GM23338 (cell line): ENCODE measurements at regions not wholly inside any gene's neighbourhood (a gene's known extent, or its start where the extent isn't known, plus 50 kb on each side); places are given as distances from the start of the nearest gene placed in this dataset.

Source experiments
- ATAC-seq: fragments of 200-7000 bp; cut with Tn5 transposase; 3 replicates; pipeline ENCODE4 v1.9.1; 2020
- DNase-seq: peaks from one replicate; pipeline ENCODE4 v3.0.0-alpha.2; 2015; ENCODE audit warnings: low spot score
- H2AFZ ChIP-seq: fragments of 200-600 bp; sonication (generic); 2 replicates; pipeline ENCODE4 v1.8.0; 2016; ENCODE audit warnings: antibody characterized with exemption, mild to moderate bottlenecking, moderate library complexity
- H3F3A ChIP-seq: fragments of 200-600 bp; sonication (generic); replicated peaks from 2 replicates; pipeline ENCODE4 v1.8.0; 2017; ENCODE audit warnings: antibody characterized with exemption, mixed run types, low read depth
- H3K27ac ChIP-seq: fragments of 200-600 bp; sonication (generic); 2 replicates; pipeline ENCODE4 v1.6.1; 2016; ENCODE audit warnings: low read depth
- H3K27me3 ChIP-seq: fragments of 200-600 bp; sonication (generic); 2 replicates; pipeline ENCODE4 v1.8.0; 2016; ENCODE audit warnings: mild to moderate bottlenecking, mixed run types, moderate library complexity; ENCODE audit not compliant: insufficient read depth
- H3K36me3 ChIP-seq: fragments of 200-600 bp; sonication (generic); 2 replicates; pipeline ENCODE4 v1.8.0; 2016; ENCODE audit warnings: mild to moderate bottlenecking; ENCODE audit not compliant: insufficient read depth
- H3K4me1 ChIP-seq: fragments of 200-600 bp; sonication (generic); 2 replicates; pipeline ENCODE4 v1.8.0; 2016; ENCODE audit warnings: mild to moderate bottlenecking, moderate library complexity; ENCODE audit not compliant: insufficient read depth
- H3K4me2 ChIP-seq: fragments of 200-600 bp; sonication (generic); 2 replicates; pipeline ENCODE4 v1.7.1; 2017; ENCODE audit warnings: mixed run types
- H3K4me3 ChIP-seq: fragments of 200-600 bp; sonication (generic); 2 replicates; pipeline ENCODE4 v1.6.1; 2016; ENCODE audit warnings: mixed run types
- H3K79me2 ChIP-seq: fragments of 200-600 bp; sonication (generic); replicated peaks from 2 replicates; pipeline ENCODE4 v1.8.0; 2017; ENCODE audit warnings: mild to moderate bottlenecking; ENCODE audit not compliant: insufficient read depth
- H3K9me2 ChIP-seq: fragments of 200-600 bp; sonication (generic); 2 replicates; pipeline ENCODE4 v1.8.0; 2017; ENCODE audit not compliant: insufficient read depth
- H4K20me1 ChIP-seq: fragments of 200-600 bp; sonication (generic); replicated peaks from 2 replicates; pipeline ENCODE4 v1.8.0; 2017; ENCODE audit warnings: mild to moderate bottlenecking; ENCODE audit not compliant: insufficient read depth
- H3K27ac Mint-ChIP-seq: 2 replicates; pipeline ENCODE4 v1.8.0; 2020; ENCODE audit warnings: inconsistent platforms, mild to moderate bottlenecking, moderate library complexity, mixed read lengths
- H3K27me3 Mint-ChIP-seq: 3 replicates; pipeline ENCODE4 v1.8.0; 2022; ENCODE audit warnings: low read depth, mild to moderate bottlenecking, moderate library complexity, mixed read lengths, inconsistent platforms; ENCODE audit not compliant: insufficient read depth, poor library complexity
- H3K36me3 Mint-ChIP-seq: 3 replicates; pipeline ENCODE4 v1.8.0; 2021; ENCODE audit warnings: low read depth, mild to moderate bottlenecking, inconsistent platforms, moderate library complexity, mixed read lengths
- H3K4me1 Mint-ChIP-seq: 3 replicates; pipeline ENCODE4 v1.8.0; 2020; ENCODE audit warnings: mild to moderate bottlenecking, inconsistent platforms, mixed read lengths
- H3K4me3 Mint-ChIP-seq: 3 replicates; pipeline ENCODE4 v1.8.0; 2021; ENCODE audit warnings: moderate library complexity, mild to moderate bottlenecking, inconsistent platforms, mixed read lengths
- H3K9me3 Mint-ChIP-seq: 3 replicates; pipeline ENCODE4 v1.8.0; 2020; ENCODE audit warnings: moderate library complexity, mild to moderate bottlenecking, inconsistent platforms, mixed read lengths
- CREB1 ChIP-seq: fragments of 250-450 bp; sonication (Bioruptor Pico); IDR thresholded peaks from 2 replicates; pipeline ENCODE4 v1.5.0; 2020; ENCODE audit warnings: low read depth, mild to moderate bottlenecking, moderate library complexity
- CTCF ChIP-seq, 2 experiments: fragments of 200-600 bp in 1 of 2; sonication (generic) in 1 of 2; conservative IDR thresholded peaks; 2 replicates each; pipeline versions ENCODE4 v1.5.1 to v1.6.1; 2016 to 2017; ENCODE audit warnings: antibody characterized with exemption in 2 of 2, low read depth in 2 of 2, mild to moderate bottlenecking in 2 of 2, moderate library complexity in 1 of 2
- EZH2 ChIP-seq: fragments of 200-600 bp; sonication (generic); IDR thresholded peaks from one replicate; pipeline ENCODE4 v1.8.0; 2017; ENCODE audit warnings: antibody characterized with exemption, mild to moderate bottlenecking, low read depth; ENCODE audit not compliant: unreplicated experiment
- EZH2phosphoT487 ChIP-seq: fragments of 200-600 bp; sonication (generic); IDR thresholded peaks from one replicate; pipeline ENCODE4 v1.8.1; 2018; ENCODE audit warnings: antibody characterized with exemption; ENCODE audit not compliant: unreplicated experiment
- JUNB ChIP-seq: IDR thresholded peaks from one replicate; pipeline ENCODE4 v1.6.1; 2016; ENCODE audit warnings: antibody characterized with exemption; ENCODE audit not compliant: unreplicated experiment
- NANOG ChIP-seq: IDR thresholded peaks from 2 replicates; pipeline ENCODE4 v1.6.1; 2016; ENCODE audit warnings: antibody characterized with exemption, borderline replicate concordance
- POLR2AphosphoS5 ChIP-seq: IDR thresholded peaks from 2 replicates; pipeline ENCODE4 v1.6.1; 2016; ENCODE audit warnings: antibody characterized with exemption, low read depth
- REST ChIP-seq: IDR thresholded peaks from one replicate; pipeline ENCODE4 v1.6.1; 2018; ENCODE audit warnings: antibody characterized with exemption; ENCODE audit not compliant: unreplicated experiment
- STAT1 ChIP-seq: IDR thresholded peaks from one replicate; pipeline ENCODE4 v1.6.1; 2016; ENCODE audit warnings: antibody characterized with exemption; ENCODE audit not compliant: unreplicated experiment
- ZNF114 ChIP-seq: fragments of 250-450 bp; sonication (Bioruptor Pico); IDR thresholded peaks from 2 replicates; pipeline ENCODE4 v1.5.0; 2020; ENCODE audit warnings: mild to moderate bottlenecking, moderate library complexity
- ZNF331 ChIP-seq: fragments of 250-450 bp; sonication (Bioruptor Pico); IDR thresholded peaks from 2 replicates; pipeline ENCODE4 v1.5.0; 2020; ENCODE audit warnings: low read depth, mild to moderate bottlenecking, moderate library complexity
- ZNF462 ChIP-seq: fragments of 250-450 bp; sonication (Bioruptor Pico); IDR thresholded peaks from 2 replicates; pipeline ENCODE4 v1.5.0; 2020; ENCODE audit warnings: mild to moderate bottlenecking, moderate library complexity
- TF ChIP-seq, protein P1 (sequence below): IDR thresholded peaks from 2 replicates; pipeline ENCODE4 v1.6.1; 2016; ENCODE audit warnings: antibody characterized with exemption

GRCh38 chr4:18439311-18439710 lies 417.8 kb upstream of the LCORL start:
- Histone ChIP-seq H3F3A (no peaks in the 10 kb centered on the region), H3K4me1 (peaks cover 6% of the 10 kb centered on the region; the same call in 1 of the 2 replicates), H3K4me2 (no peak overlapping the region), H2AFZ (no peak overlapping the region), H3K27me3 (no peaks in the 10 kb centered on the region), H3K79me2 (no peaks in the 10 kb centered on the region), H3K36me3 (no peaks in the 10 kb centered on the region), H3K4me3 (no peak overlapping the region), H3K9me2 (no peaks in the 10 kb centered on the region), H3K27ac (no peak overlapping the region), H4K20me1 (no peaks in the 10 kb centered on the region)
- Mint-ChIP-seq H3K27ac (no peak overlapping the region), H3K36me3 (peaks cover 4% of the 10 kb centered on the region; the same call in 1 of the 3 replicates), H3K4me1 (peaks cover 10% of the 10 kb centered on the region), H3K27me3 (peaks cover 3% of the 10 kb centered on the region), H3K4me3 (no peak overlapping the region), H3K9me3 (peaks cover 4% of the 10 kb centered on the region; the same call in 2 of the 3 replicates)
- no peak for DNase-seq
- TF ChIP-seq POLR2AphosphoS5, result no peak
- no peak for TF ChIP-seq NANOG
- TF ChIP-seq CTCF (conservative IDR thresholded peaks at IDR 0.05; ENCODE audit: low read depth in 2 of 2), result no peak
- TF ChIP-seq CREB1 (CRISPR knock-in tag), result no peak
- TF ChIP-seq ZNF114 (CRISPR knock-in tag), result no peak
- no peak for TF ChIP-seq ZNF462 (CRISPR knock-in tag)
- TF ChIP-seq EZH2phosphoT487, result no peak
- TF ChIP-seq JUNB, result no peak
- TF ChIP-seq, protein P1, sequence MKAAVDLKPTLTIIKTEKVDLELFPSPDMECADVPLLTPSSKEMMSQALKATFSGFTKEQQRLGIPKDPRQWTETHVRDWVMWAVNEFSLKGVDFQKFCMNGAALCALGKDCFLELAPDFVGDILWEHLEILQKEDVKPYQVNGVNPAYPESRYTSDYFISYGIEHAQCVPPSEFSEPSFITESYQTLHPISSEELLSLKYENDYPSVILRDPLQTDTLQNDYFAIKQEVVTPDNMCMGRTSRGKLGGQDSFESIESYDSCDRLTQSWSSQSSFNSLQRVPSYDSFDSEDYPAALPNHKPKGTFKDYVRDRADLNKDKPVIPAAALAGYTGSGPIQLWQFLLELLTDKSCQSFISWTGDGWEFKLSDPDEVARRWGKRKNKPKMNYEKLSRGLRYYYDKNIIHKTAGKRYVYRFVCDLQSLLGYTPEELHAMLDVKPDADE, result no peak
- no peak for TF ChIP-seq ZNF331
- TF ChIP-seq EZH2, result no peak
- no peak for TF ChIP-seq STAT1
- no peak for TF ChIP-seq REST
- no peak for ATAC-seq
